ENCODE measurements at regions not wholly inside any gene's neighbourhood (a gene's known extent, or its start where the extent isn't known, plus 50 kb on each side); places are given as distances from the start of the nearest gene placed in this dataset.
"Not testable (repeated sequence)": the region's sequence is repeated elsewhere in the genome, so short reads cannot be mapped to it uniquely, and the experiment has no call there.

GRCh38 chr14:41257476-41257875 is 349.2 kb upstream of the LRFN5 start:
- TF ChIP-seq POLR2A (IDR thresholded peaks at IDR 0.05) (no peak), POLR2AphosphoS5 (IDR thresholded peaks at IDR 0.05; ENCODE audit: insufficient read depth in 1 of 2, low read depth in 1 of 2) (no peak), CTCF (IDR thresholded peaks at IDR 0.05) (no peak)
- Histone ChIP-seq H3K4me3 (no peak overlapping the region), H3K4me1 (no peaks in the 10 kb centered on the region), H3K27ac (no peak overlapping the region), H3K27me3 (no peaks in the 10 kb centered on the region), H3K36me3 (no peaks in the 10 kb centered on the region), H3K9me3 (no peaks in the 10 kb centered on the region)
- no peak for DNase-seq (ENCODE audit: extremely low spot score in 2 of 2)
- intact Hi-C loops (cut with DNase I), result no loop called here

- Histone ChIP-seq H3K4me1 (no peaks in the 10 kb centered on the region), H3K27ac (no peak overlapping the region), H3K4me3 (no peak overlapping the region), H3K36me3 (no peaks in the 10 kb centered on the region), H3K27me3 (no peaks in the 10 kb centered on the region), H3K9me3 (no peaks in the 10 kb centered on the region)
- no peak for DNase-seq (ENCODE audit: extremely low spot score in 2 of 2)
- TF ChIP-seq POLR2AphosphoS5 (IDR thresholded peaks at IDR 0.05; ENCODE audit: insufficient read depth in 1 of 2, low read depth in 1 of 2), result no peak
- TF ChIP-seq CTCF (IDR thresholded peaks at IDR 0.05), result no peak
- no peak for TF ChIP-seq POLR2A (IDR thresholded peaks at IDR 0.05)
- intact Hi-C loops (cut with DNase I), result no loop called here
These were observed 371.2 kb upstream of the LRFN5 start for GRCh38 chr14:41235466-41235865.

GRCh38 chr14:41230683-41231082 is 376.0 kb upstream of the LRFN5 start:
- Histone ChIP-seq H3K9me3 (no peaks in the 10 kb centered on the region), H3K4me3 (no peak overlapping the region), H3K36me3 (no peaks in the 10 kb centered on the region), H3K27me3 (no peaks in the 10 kb centered on the region), H3K27ac (no peak overlapping the region), H3K4me1 (no peaks in the 10 kb centered on the region)
- DNase-seq (ENCODE audit: extremely low spot score in 2 of 2), result no peak
- intact Hi-C loops (cut with DNase I), result no loop called here
- TF ChIP-seq CTCF (IDR thresholded peaks at IDR 0.05) (no peak), POLR2AphosphoS5 (IDR thresholded peaks at IDR 0.05; ENCODE audit: insufficient read depth in 1 of 2, low read depth in 1 of 2) (no peak), POLR2A (IDR thresholded peaks at IDR 0.05) (no peak)

- no peaks in the 10 kb centered on the region for H3K36me3 ChIP-seq
- H3K4me1 ChIP-seq, result no peaks in the 10 kb centered on the region
- H3K27ac ChIP-seq, result no peak overlapping the region
- H3K9me3 ChIP-seq, result no peaks in the 10 kb centered on the region
- TF ChIP-seq POLR2AphosphoS5 (IDR thresholded peaks at IDR 0.05; ENCODE audit: insufficient read depth in 1 of 2, low read depth in 1 of 2) (no peak), POLR2A (IDR thresholded peaks at IDR 0.05) (no peak)
- H3K27me3 ChIP-seq, result no peaks in the 10 kb centered on the region
- no peak for DNase-seq (ENCODE audit: extremely low spot score in 2 of 2)
- H3K4me3 ChIP-seq, result no peak overlapping the region
- intact Hi-C loops (cut with DNase I), result no loop called here
These were observed 376.9 kb upstream of the LRFN5 start for GRCh38 chr14:41229824-41230223.

- DNase-seq (ENCODE audit: extremely low spot score in 2 of 2), result no peak
- TF ChIP-seq POLR2A (IDR thresholded peaks at IDR 0.05) (no peak), POLR2AphosphoS5 (IDR thresholded peaks at IDR 0.05; ENCODE audit: insufficient read depth in 1 of 2, low read depth in 1 of 2) (no peak), CTCF (IDR thresholded peaks at IDR 0.05) (no peak)
These were observed 381.2 kb upstream of the LRFN5 start for GRCh38 chr14:41225433-41225832.

GRCh38 chr14:41222581-41222980 is 384.1 kb upstream of the LRFN5 start:
- Histone ChIP-seq H3K4me1 (no peaks in the 10 kb centered on the region), H3K9me3 (no peaks in the 10 kb centered on the region), H3K27me3 (no peaks in the 10 kb centered on the region), H3K27ac (no peak overlapping the region), H3K36me3 (no peaks in the 10 kb centered on the region), H3K4me3 (no peak overlapping the region)
- no peak for TF ChIP-seq POLR2A (IDR thresholded peaks at IDR 0.05)
- no peak for TF ChIP-seq POLR2AphosphoS5 (IDR thresholded peaks at IDR 0.05; ENCODE audit: insufficient read depth in 1 of 2, low read depth in 1 of 2)
- TF ChIP-seq CTCF (IDR thresholded peaks at IDR 0.05), result no peak
- intact Hi-C loops (cut with DNase I), result no loop called here
- no peak for DNase-seq (ENCODE audit: extremely low spot score in 2 of 2)

More at GRCh38 chr14:41225433-41225832, 381.2 kb upstream of the LRFN5 start:
- no peak overlapping the region for H3K27ac ChIP-seq
- H3K27me3 ChIP-seq, result no peaks in the 10 kb centered on the region
- H3K9me3 ChIP-seq, result no peaks in the 10 kb centered on the region
- no peak overlapping the region for H3K4me3 ChIP-seq
- H3K4me1 ChIP-seq, result no peaks in the 10 kb centered on the region
- intact Hi-C loops (cut with DNase I), result no loop called here
- H3K36me3 ChIP-seq, result no peaks in the 10 kb centered on the region

GRCh38 chr14:41214978-41215377 is 391.7 kb upstream of the LRFN5 start:
- H3K4me3 ChIP-seq; intact Hi-C loops (cut with DNase I); H3K36me3 ChIP-seq; H3K27me3 ChIP-seq; H3K4me1 ChIP-seq; H3K9me3 ChIP-seq; DNase-seq (ENCODE audit: extremely low spot score in 2 of 2); H3K27ac ChIP-seq: not testable (repeated sequence)
